A549 (cell line): ENCODE measurements at regions not wholly inside any gene's neighbourhood (a gene's known extent, or its start where the extent isn't known, plus 50 kb on each side); places are given as distances from the start of the nearest gene placed in this dataset.

Source experiments
- ATAC-seq, 2 experiments: fragments of 200-7000 bp in 1 of 2; fragments of >200 bp in 1 of 2; cut with Nextera tagmentation in 1 of 2; cut with Tn5 transposase in 1 of 2; 3 replicates each; pipeline versions ENCODE4 v1.8.0 to v1.9.1; 2018 to 2020; ENCODE audit warnings: mild to moderate bottlenecking in 1 of 2, moderate library complexity in 1 of 2
- CTCF ChIA-PET: fragments of 300-600 bp; sonication (Branson Sonifier 250); formaldehyde crosslinking; extraction: SDS; loops from one replicate; lab custom pipeline; 2021; ENCODE audit warnings: antibody characterized with exemption, inconsistent platforms; lab: Yijun Ruan, JAX
- POLR2A ChIA-PET: fragments of 350-600 bp; formaldehyde crosslinking; extraction: SDS; loops from one replicate; lab custom pipeline; 2021; ENCODE audit warnings: antibody characterized with exemption, inconsistent platforms; lab: Yijun Ruan, JAX
- DNase-seq, 2 experiments: peaks; one replicate each; pipeline versions ENCODE4 v3.0.0 to v3.0.0-alpha.2; 2011 to 2016; ENCODE audit warnings: low read depth in 1 of 2, low spot score in 1 of 2
- FAIRE-seq: peaks from 2 replicates; lab custom pipeline; 2011; peaks lifted over from hg19 to GRCh38; lab: Jason Lieb, UNC
- H3K27ac ChIP-seq, 2 experiments: fragments of >200 bp; sonication (Bioruptor Twin); formaldehyde crosslinking; 3 replicates each; pipeline ENCODE4 v1.5.1; 2016 to 2017
- H3K4me1 ChIP-seq: fragments of >200 bp; sonication (Bioruptor Twin); formaldehyde crosslinking; 3 replicates; pipeline ENCODE4 v1.6.1; 2016
- H3K4me2 ChIP-seq: fragments of >200 bp; sonication (Bioruptor Twin); formaldehyde crosslinking; 3 replicates; pipeline ENCODE4 v1.6.1; 2016
- H3K4me3 ChIP-seq: fragments of >200 bp; sonication (Bioruptor Twin); formaldehyde crosslinking; 3 replicates; pipeline ENCODE4 v1.5.1; 2016
- H3K9me3 ChIP-seq: fragments of >200 bp; sonication (Bioruptor Twin); formaldehyde crosslinking; 3 replicates; pipeline ENCODE4 v1.6.1; 2016
- BHLHE40 ChIP-seq: IDR thresholded peaks from 2 replicates; pipeline ENCODE4 v1.6.1; 2012; ENCODE audit warnings: low read depth, low read length, inconsistent platforms
- CBX2 ChIP-seq: fragments of 200-600 bp; sonication (generic); IDR thresholded peaks from 2 replicates; pipeline ENCODE4 v1.6.1; 2016; ENCODE audit warnings: low read depth, mild to moderate bottlenecking, borderline replicate concordance
- CHD2 ChIP-seq: fragments of 150-350 bp; IDR thresholded peaks from 2 replicates; pipeline ENCODE4 v1.6.1; 2014; ENCODE audit warnings: low read length; ENCODE audit not compliant: partially characterized antibody
- EHF ChIP-seq: fragments of 250-450 bp; sonication (Bioruptor Pico); IDR thresholded peaks from 2 replicates; pipeline ENCODE4 v1.5.0; 2020; ENCODE audit warnings: mild to moderate bottlenecking
- EP300 ChIP-seq, 2 experiments: fragments of >200 bp; sonication (Bioruptor Twin); formaldehyde crosslinking; IDR thresholded peaks; 2 replicates in 1 of 2; 3 replicates in 1 of 2; pipeline ENCODE4 v1.6.1; 2016 to 2017
- ESRRA ChIP-seq: fragments of 150-350 bp; IDR thresholded peaks from 2 replicates; pipeline ENCODE4 v1.6.1; 2014; ENCODE audit warnings: mild to moderate bottlenecking, low read length, borderline replicate concordance
- FOSL2 ChIP-seq, 2 experiments: fragments of 450-650 bp in 1 of 2; fragments of >200 bp in 1 of 2; sonication (Bioruptor Twin) in 1 of 2; formaldehyde crosslinking; IDR thresholded peaks; 2 replicates each; pipeline versions ENCODE4 v1.5.0 to v1.6.1; 2016 to 2020; ENCODE audit warnings: mild to moderate bottlenecking in 1 of 2, moderate library complexity in 1 of 2
- HDAC2 ChIP-seq: fragments of 200-600 bp; sonication (generic); IDR thresholded peaks from 2 replicates; pipeline ENCODE4 v1.6.1; 2016
- HMGXB4 ChIP-seq: fragments of 250-450 bp; sonication (Bioruptor Pico); IDR thresholded peaks from 2 replicates; pipeline ENCODE4 v1.5.0; 2021; ENCODE audit warnings: mild to moderate bottlenecking, moderate library complexity, borderline replicate concordance
- JUN ChIP-seq, 2 experiments: fragments of >200 bp; sonication (Bioruptor Twin); formaldehyde crosslinking; IDR thresholded peaks; 2 replicates in 1 of 2; 3 replicates in 1 of 2; pipeline ENCODE4 v1.6.1; 2016 to 2017
- JUNB ChIP-seq: fragments of >200 bp; sonication (Bioruptor Twin); formaldehyde crosslinking; IDR thresholded peaks from 2 replicates; pipeline ENCODE4 v1.6.1; 2016
- NPAS2 ChIP-seq: fragments of 250-450 bp; sonication (Bioruptor Pico); IDR thresholded peaks from 2 replicates; pipeline ENCODE4 v1.8.0; 2022; ENCODE audit warnings: mild to moderate bottlenecking, moderate library complexity, borderline replicate concordance
- PHF8 ChIP-seq: fragments of 200-600 bp; sonication (generic); IDR thresholded peaks from 2 replicates; pipeline ENCODE4 v1.6.1; 2016; ENCODE audit warnings: low read depth, mild to moderate bottlenecking, antibody characterized with exemption, moderate library complexity, borderline replicate concordance
- RCOR1 ChIP-seq: fragments of 150-350 bp; IDR thresholded peaks from 2 replicates; pipeline ENCODE4 v1.6.1; 2014; ENCODE audit warnings: antibody characterized with exemption, low read length, low read depth
- REST ChIP-seq: fragments of 200-600 bp; sonication (generic); IDR thresholded peaks from 2 replicates; pipeline ENCODE4 v1.6.1; 2016; ENCODE audit warnings: antibody characterized with exemption, mild to moderate bottlenecking, moderate library complexity
- RFX5 ChIP-seq: fragments of 450-650 bp; IDR thresholded peaks from 2 replicates; pipeline ENCODE4 v1.7.1; 2014; ENCODE audit warnings: antibody characterized with exemption, mild to moderate bottlenecking, moderate library complexity
- RNF2 ChIP-seq: fragments of 200-600 bp; sonication (generic); IDR thresholded peaks from 2 replicates; pipeline ENCODE4 v1.6.1; 2016; ENCODE audit warnings: low read depth, mild to moderate bottlenecking, antibody characterized with exemption, moderate library complexity, borderline replicate concordance
- SMC3 ChIP-seq: fragments of >200 bp; sonication (Bioruptor Twin); formaldehyde crosslinking; IDR thresholded peaks from 3 replicates; pipeline ENCODE4 v1.6.1; 2018; ENCODE audit warnings: inconsistent platforms
- ZSCAN20 ChIP-seq: fragments of 250-450 bp; sonication (Bioruptor Pico); IDR thresholded peaks from 2 replicates; pipeline ENCODE4 v1.8.0; 2022; ENCODE audit warnings: mild to moderate bottlenecking, moderate library complexity
- WGBS: methylation state at CpG from one replicate; pipeline ENCODE4 v1.1.6; 2017; ENCODE audit errors: missing lambda C conversion rate; 5-methylcytosine and 5-hydroxymethylcytosine counted together

GRCh38 chr6:1187293-1188131 lies 124.4 kb upstream of the FOXQ1 start:
- Histone ChIP-seq H3K9me3 (no peaks in the 10 kb centered on the region), H3K4me1 (no peaks in the 10 kb centered on the region), H3K27ac (no peak overlapping the region), H3K4me3 (no peak overlapping the region), H3K4me2 (no peak overlapping the region)
- DNase-seq (no peak), ATAC-seq (no peak), FAIRE-seq (no peak)
- POLR2A ChIA-PET = no interaction called here
- WGBS = 63% methylated on average over 7 of the region's 7 CpGs
- CTCF ChIA-PET = interaction anchor here (0.9 kb wide), 1 partner anchor 148 kb away, joined by 3 read pairs; no protein-coding TSS in a partner anchor
- TF ChIP-seq CHD2 (no peak), EHF (CRISPR knock-in tag) (no peak), FOSL2 (IDR thresholded peaks at IDR 0.05) (no peak), FOSL2 (CRISPR knock-in tag; IDR thresholded peaks at IDR 0.05) (no peak), RFX5 (no peak), JUNB (no peak), BHLHE40 (no peak)

- no peak overlapping the region for H3K27ac ChIP-seq
- no peak for FAIRE-seq
- no peaks in the 10 kb centered on the region for H3K4me1 ChIP-seq
- TF ChIP-seq NPAS2 (CRISPR knock-in tag) (no peak), RCOR1 (no peak), RNF2 (no peak), SMC3 (no peak), EP300 (IDR thresholded peaks at IDR 0.05) (no peak), JUN (IDR thresholded peaks at IDR 0.05) (no peak), HMGXB4 (no peak), CBX2 (no peak), PHF8 (no peak), HDAC2 (no peak), REST (no peak), ZSCAN20 (CRISPR knock-in tag) (no peak), ESRRA (no peak)
- POLR2A ChIA-PET = no interaction called here
- WGBS = 9% methylated on average over 4 of the region's 4 CpGs
- H3K9me3 ChIP-seq = no peaks in the 10 kb centered on the region
- no peak for DNase-seq
- H3K4me3 ChIP-seq = no peak overlapping the region
- ATAC-seq = no peak
- no peak overlapping the region for H3K4me2 ChIP-seq
- CTCF ChIA-PET = no interaction called here
These were observed 127.6 kb upstream of the FOXQ1 start for GRCh38 chr6:1184318-1184717.
